ENCODE measurements at regions not wholly inside any gene's neighbourhood (a gene's known extent, or its start where the extent isn't known, plus 50 kb on each side); places are given as distances from the start of the nearest gene placed in this dataset.

- intact Hi-C loops (cut with DNase I): no loop called here
- Histone ChIP-seq H3K27ac (no peak overlapping the region), H3K4me1 (no peaks in the 10 kb centered on the region), H3K36me3 (no peaks in the 10 kb centered on the region), H3K9me3 (no peaks in the 10 kb centered on the region), H3K27me3 (peaks cover 0 to 22% (median 0%) of the 10 kb centered on the region in 9 donors), H3K4me3 (no peak overlapping the region)
- TF ChIP-seq POLR2A (IDR thresholded peaks at IDR 0.05): no peak
- TF ChIP-seq, protein P1, sequence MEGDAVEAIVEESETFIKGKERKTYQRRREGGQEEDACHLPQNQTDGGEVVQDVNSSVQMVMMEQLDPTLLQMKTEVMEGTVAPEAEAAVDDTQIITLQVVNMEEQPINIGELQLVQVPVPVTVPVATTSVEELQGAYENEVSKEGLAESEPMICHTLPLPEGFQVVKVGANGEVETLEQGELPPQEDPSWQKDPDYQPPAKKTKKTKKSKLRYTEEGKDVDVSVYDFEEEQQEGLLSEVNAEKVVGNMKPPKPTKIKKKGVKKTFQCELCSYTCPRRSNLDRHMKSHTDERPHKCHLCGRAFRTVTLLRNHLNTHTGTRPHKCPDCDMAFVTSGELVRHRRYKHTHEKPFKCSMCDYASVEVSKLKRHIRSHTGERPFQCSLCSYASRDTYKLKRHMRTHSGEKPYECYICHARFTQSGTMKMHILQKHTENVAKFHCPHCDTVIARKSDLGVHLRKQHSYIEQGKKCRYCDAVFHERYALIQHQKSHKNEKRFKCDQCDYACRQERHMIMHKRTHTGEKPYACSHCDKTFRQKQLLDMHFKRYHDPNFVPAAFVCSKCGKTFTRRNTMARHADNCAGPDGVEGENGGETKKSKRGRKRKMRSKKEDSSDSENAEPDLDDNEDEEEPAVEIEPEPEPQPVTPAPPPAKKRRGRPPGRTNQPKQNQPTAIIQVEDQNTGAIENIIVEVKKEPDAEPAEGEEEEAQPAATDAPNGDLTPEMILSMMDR (IDR thresholded peaks at IDR 0.05): no peak
- ATAC-seq (no peak), DNase-seq (no peak)
- WGBS, 4 donors: 52 to 62% (median 55%) methylated on average over 3 of the region's 3 CpGs
Observed at GRCh38 chr5:113896789-113897188, 383.3 kb downstream of the YTHDC2 start.

GRCh38 chr5:113897748-113898147, 384.3 kb downstream of the YTHDC2 start:
- ATAC-seq (no peak), DNase-seq (no peak)
- Histone ChIP-seq H3K27me3 (peaks cover 0 to 22% (median 0%) of the 10 kb centered on the region in 9 donors), H3K27ac (no peak overlapping the region), H3K4me3 (no peak overlapping the region), H3K9me3 (no peaks in the 10 kb centered on the region), H3K4me1 (no peaks in the 10 kb centered on the region), H3K36me3 (no peaks in the 10 kb centered on the region)
- intact Hi-C loops (cut with DNase I): no loop called here
- TF ChIP-seq POLR2A (IDR thresholded peaks at IDR 0.05): no peak
- TF ChIP-seq, protein P1 (IDR thresholded peaks at IDR 0.05): no peak
- 82 to 89% (median 85%) methylated on average over 5 of the region's 5 CpGs for WGBS, 4 donors

DNA sequence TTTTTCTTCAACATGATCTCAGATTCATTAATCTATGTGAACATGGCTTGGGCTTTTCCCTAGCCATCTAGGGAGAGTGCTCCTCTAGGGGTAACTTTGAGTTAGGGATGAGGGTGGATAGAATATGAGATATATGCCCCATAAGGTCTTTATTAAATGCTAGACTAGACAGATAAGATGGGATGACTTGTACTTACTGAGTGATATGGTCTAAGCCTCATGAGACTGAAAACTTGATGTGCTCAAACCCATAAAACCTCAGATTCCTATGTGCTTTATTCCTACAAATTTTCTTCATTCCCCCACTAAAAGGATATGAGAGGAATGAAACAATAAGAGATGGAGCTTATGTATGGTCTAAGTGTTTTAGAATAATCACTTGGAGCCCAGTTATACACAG, 386.6 kb downstream of the YTHDC2 start:
- ATAC-seq: no peak
- peaks cover 0 to 22% (median 0%) of the 10 kb centered on the region in 9 donors for H3K27me3 ChIP-seq
- no peak for DNase-seq
- H3K36me3 ChIP-seq: no peaks in the 10 kb centered on the region
- H3K4me1 ChIP-seq: no peaks in the 10 kb centered on the region
- H3K4me3 ChIP-seq: no peak overlapping the region
- H3K9me3 ChIP-seq: no peaks in the 10 kb centered on the region
- H3K27ac ChIP-seq: no peak overlapping the region
- intact Hi-C loops (cut with DNase I): no loop called here
- TF ChIP-seq, protein P1 (IDR thresholded peaks at IDR 0.05): no peak
- TF ChIP-seq POLR2A (IDR thresholded peaks at IDR 0.05): no peak

- Histone ChIP-seq H3K4me3 (no peak overlapping the region), H3K4me1 (no peaks in the 10 kb centered on the region), H3K27ac (no peak overlapping the region), H3K36me3 (no peaks in the 10 kb centered on the region), H3K9me3 (no peaks in the 10 kb centered on the region), H3K27me3 (peaks cover 0 to 22% (median 0%) of the 10 kb centered on the region in 9 donors)
- 79 to 87% (median 81%) methylated on average over 3 of the region's 3 CpGs for WGBS, 4 donors
- DNase-seq: no peak
- intact Hi-C loops (cut with DNase I): no loop called here
- TF ChIP-seq, protein P1 (IDR thresholded peaks at IDR 0.05): no peak
- no peak for TF ChIP-seq POLR2A (IDR thresholded peaks at IDR 0.05)
- no peak for ATAC-seq
Observed at GRCh38 chr5:113900816-113901215, 387.3 kb downstream of the YTHDC2 start.
